Psoas muscle (tissue), 7 donors: ENCODE measurements at regions not wholly inside any gene's neighbourhood (a gene's known extent, or its start where the extent isn't known, plus 50 kb on each side); places are given as distances from the start of the nearest gene placed in this dataset.
"Not testable (repeated sequence)": the region's sequence is repeated elsewhere in the genome, so short reads cannot be mapped to it uniquely, and the experiment has no call there.

Source experiments
- ATAC-seq, 4 donors: fragments of 200-7000 bp; cut with Tn5 transposase; one replicate each; pipeline ENCODE4 v1.9.1; 2020; ENCODE audit warnings: moderate library complexity in 3 of 4, mild to moderate bottlenecking in 2 of 4
- DNase-seq, 2 donors: peaks; one replicate each; pipeline ENCODE4 v3.0.0-alpha.2; 2020
- H3K27ac ChIP-seq: fragments of 200-600 bp; one replicate; pipeline ENCODE4 v1.8.0; 2022
- H3K27me3 ChIP-seq, 3 donors: fragments of 200-600 bp in 1 of 3; one replicate each; pipeline versions ENCODE4 v1.6.1 to v1.8.0; 2013 to 2022; ENCODE audit warnings: low read length in 2 of 3, mild to moderate bottlenecking in 2 of 3, moderate library complexity in 1 of 3; ENCODE audit not compliant: insufficient read depth in 3 of 3
- H3K36me3 ChIP-seq, 2 donors: fragments of 200-600 bp in 1 of 2; one replicate each; pipeline versions ENCODE4 v1.6.1 to v1.8.0; 2013 to 2022; ENCODE audit warnings: low read depth in 1 of 2, mild to moderate bottlenecking in 1 of 2, moderate library complexity in 1 of 2; ENCODE audit not compliant: insufficient read depth in 1 of 2
- H3K4me1 ChIP-seq: fragments of 200-600 bp; one replicate; pipeline ENCODE4 v1.8.0; 2022
- H3K4me3 ChIP-seq: fragments of 200-600 bp; one replicate; pipeline ENCODE4 v1.8.0; 2022; ENCODE audit warnings: mild to moderate bottlenecking
- H3K9me3 ChIP-seq: fragments of 200-600 bp; one replicate; pipeline ENCODE4 v1.8.0; 2022
- WGBS, 3 donors: extraction: QIAGEN DNeasy Blood & Tissue Kit; methylation state at CpG; one replicate each; pipeline versions ENCODE4 v1.1.6 to v1.1.7; 2013; 5-methylcytosine and 5-hydroxymethylcytosine counted together
- intact Hi-C, 2 donors: fragments of 100-400 bp; cut with DNase I; formaldehyde crosslinking; loops; one replicate each; pipeline versions ENCODE4 v1.11.0 to v1.14.2; 2022
- TF ChIP-seq, protein P1 (sequence below): fragments of 200-600 bp; IDR thresholded peaks from one replicate; pipeline ENCODE4 v1.8.0; 2022; ENCODE audit warnings: antibody characterized with exemption
- donor health status: healthy with polysubstance abuse.
- donor health status: DM: no; HTN: no; CAD: no; lungs with moderate emphysema.
- donor health status: Bipolar disorder and iron deficiency.
- donor health status: healthy.
- donor health status: DM: yes; HTN: yes; CAD: no.
- donor health status: DM: no; HTN: no; CAD: no.
- donor health status: DM: yes; HTN: yes; CAD: no.

DNA sequence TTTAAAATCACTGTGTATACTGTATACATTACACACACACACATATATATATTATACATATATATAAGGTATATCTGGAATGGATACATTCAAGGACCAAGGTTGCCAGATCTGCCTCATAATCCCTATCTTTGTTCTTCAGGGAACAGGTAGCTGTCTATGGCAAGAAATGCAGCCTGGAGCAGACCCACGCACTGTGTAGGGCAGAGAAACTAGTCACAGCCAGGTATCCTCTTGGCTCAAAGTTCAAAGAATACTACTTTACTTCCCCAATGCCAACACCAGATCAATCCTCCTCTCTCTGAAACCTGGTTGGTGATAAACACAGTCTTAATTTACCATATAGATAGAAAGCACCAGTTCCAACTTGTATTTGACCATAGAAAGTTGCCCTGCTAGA is 313.6 kb downstream of the PRELID2 start:
- WGBS, 3 donors, result 88 to 96% (median 90%) methylated on average over 1 of the region's 1 CpG
- intact Hi-C loops, result no loop called here

DNA sequence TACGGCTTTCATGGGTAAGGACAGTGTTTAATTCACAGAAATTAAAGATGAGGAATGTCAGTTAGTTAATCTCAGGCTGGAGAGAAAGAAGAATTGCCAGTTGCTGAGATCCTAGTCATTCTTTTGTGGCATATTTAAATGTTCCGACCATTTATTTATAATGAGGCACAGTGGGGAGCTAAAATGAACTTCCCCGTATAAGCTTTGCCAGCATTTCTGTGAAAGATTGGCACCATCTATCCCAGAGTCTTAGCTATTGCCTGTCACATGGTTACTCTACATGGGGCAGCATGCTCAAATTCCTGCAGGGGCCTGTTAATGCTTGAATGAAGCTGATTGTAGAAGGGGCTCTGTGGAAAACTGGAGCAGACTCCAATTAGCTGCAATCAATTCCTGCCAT is 314.1 kb downstream of the PRELID2 start:
- TF ChIP-seq, protein P1, sequence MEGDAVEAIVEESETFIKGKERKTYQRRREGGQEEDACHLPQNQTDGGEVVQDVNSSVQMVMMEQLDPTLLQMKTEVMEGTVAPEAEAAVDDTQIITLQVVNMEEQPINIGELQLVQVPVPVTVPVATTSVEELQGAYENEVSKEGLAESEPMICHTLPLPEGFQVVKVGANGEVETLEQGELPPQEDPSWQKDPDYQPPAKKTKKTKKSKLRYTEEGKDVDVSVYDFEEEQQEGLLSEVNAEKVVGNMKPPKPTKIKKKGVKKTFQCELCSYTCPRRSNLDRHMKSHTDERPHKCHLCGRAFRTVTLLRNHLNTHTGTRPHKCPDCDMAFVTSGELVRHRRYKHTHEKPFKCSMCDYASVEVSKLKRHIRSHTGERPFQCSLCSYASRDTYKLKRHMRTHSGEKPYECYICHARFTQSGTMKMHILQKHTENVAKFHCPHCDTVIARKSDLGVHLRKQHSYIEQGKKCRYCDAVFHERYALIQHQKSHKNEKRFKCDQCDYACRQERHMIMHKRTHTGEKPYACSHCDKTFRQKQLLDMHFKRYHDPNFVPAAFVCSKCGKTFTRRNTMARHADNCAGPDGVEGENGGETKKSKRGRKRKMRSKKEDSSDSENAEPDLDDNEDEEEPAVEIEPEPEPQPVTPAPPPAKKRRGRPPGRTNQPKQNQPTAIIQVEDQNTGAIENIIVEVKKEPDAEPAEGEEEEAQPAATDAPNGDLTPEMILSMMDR, result no peak
- no peak for ATAC-seq
- intact Hi-C loops, result no loop called here

More for the DNA sequence above, 313.6 kb downstream of the PRELID2 start:
- TF ChIP-seq, protein P1, result no peak
- no peak for DNase-seq
- Histone ChIP-seq H3K36me3 (no peaks in the 10 kb centered on the region), H3K4me1 (no peaks in the 10 kb centered on the region), H3K9me3 (peaks cover 4% of the 10 kb centered on the region), H3K27me3 (no peaks in the 10 kb centered on the region), H3K4me3 (no peak overlapping the region), H3K27ac (no peak overlapping the region)
- ATAC-seq, result no peak

DNA sequence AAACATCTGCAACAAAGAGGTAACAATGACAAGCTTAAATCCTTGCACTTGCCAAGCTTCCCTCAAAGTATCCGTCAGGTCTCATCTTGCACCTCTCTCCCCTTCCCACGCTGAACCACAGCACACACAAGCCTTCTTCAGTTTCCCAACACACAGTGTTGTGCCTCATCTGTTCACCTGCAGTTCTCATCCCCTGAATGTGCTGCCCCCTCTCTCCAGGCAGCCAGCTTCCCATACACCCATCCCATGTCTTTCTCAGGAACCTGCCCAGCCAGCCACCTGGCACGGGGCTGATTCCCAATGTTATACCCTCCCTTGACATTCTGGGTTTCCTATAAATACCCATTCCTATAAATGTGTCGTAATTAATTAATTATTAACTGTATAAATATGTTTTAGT is 314.8 kb downstream of the PRELID2 start:
- intact Hi-C loops, result no loop called here
- TF ChIP-seq, protein P1, result no peak
- Histone ChIP-seq H3K27ac (no peak overlapping the region), H3K4me3 (no peak overlapping the region), H3K9me3 (peaks cover 4% of the 10 kb centered on the region), H3K4me1 (no peaks in the 10 kb centered on the region), H3K36me3 (no peaks in the 10 kb centered on the region), H3K27me3 (no peaks in the 10 kb centered on the region)
- no peak for DNase-seq
- ATAC-seq, result no peak
- 62 to 72% (median 66%) methylated on average over 4 of the region's 4 CpGs for WGBS, 3 donors

More for the DNA sequence above, 314.1 kb downstream of the PRELID2 start:
- no peak overlapping the region for H3K4me3 ChIP-seq
- no peak overlapping the region for H3K27ac ChIP-seq
- H3K36me3 ChIP-seq, result no peaks in the 10 kb centered on the region
- no peaks in the 10 kb centered on the region for H3K4me1 ChIP-seq
- peaks cover 4% of the 10 kb centered on the region for H3K9me3 ChIP-seq
- DNase-seq, result no peak
- no peaks in the 10 kb centered on the region for H3K27me3 ChIP-seq
- 50 to 61% (median 57%) methylated on average over 3 of the region's 3 CpGs for WGBS, 3 donors

DNA sequence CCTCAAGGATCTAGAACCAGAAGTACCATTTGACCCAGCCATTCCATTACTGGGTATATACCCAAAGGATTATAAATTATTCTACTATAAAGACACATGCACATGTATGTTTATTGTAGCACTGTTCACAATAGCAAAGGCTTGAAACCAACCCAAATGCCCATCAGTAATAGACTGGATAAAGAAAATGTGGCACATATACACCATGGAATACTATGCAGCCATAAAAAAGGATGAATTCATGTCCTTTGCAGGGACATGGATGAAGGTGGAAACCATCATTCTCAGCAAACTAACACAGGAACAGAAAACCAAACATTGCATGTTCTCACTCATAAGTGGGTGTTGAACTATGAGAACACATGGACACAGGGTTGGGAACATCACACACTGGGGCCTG is 317.6 kb downstream of the PRELID2 start:
- H3K36me3 ChIP-seq, H3K9me3 ChIP-seq, H3K27me3 ChIP-seq, intact Hi-C loops, H3K27ac ChIP-seq, DNase-seq, ATAC-seq, H3K4me1 ChIP-seq, H3K4me3 ChIP-seq: not testable (repeated sequence)

DNA sequence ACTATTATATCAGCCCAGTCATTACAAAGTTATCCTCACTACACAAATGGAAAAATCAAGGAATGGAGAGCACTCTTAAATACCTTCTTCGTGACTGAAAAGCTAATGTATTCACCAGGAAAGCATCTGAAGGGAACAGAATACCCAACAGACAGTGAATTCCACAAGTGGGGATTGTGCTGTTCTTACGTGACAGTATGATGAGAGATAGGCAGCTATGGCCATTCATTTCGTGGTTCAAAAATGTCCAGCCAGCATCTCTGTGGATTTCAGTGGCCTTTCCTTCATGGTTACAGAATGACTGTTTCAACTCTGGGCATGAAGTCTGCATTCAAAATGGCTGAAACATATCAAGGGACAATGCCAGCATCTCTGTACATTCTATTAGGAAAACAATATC is 323.8 kb downstream of the PRELID2 start:
- TF ChIP-seq, protein P1, result no peak
- H3K27ac ChIP-seq, result no peak overlapping the region
- H3K4me3 ChIP-seq, result no peak overlapping the region
- H3K27me3 ChIP-seq, result no peaks in the 10 kb centered on the region
- H3K36me3 ChIP-seq, result no peaks in the 10 kb centered on the region
- H3K4me1 ChIP-seq, result no peaks in the 10 kb centered on the region
- DNase-seq, result no peak
- WGBS, 3 donors, result 87 to 99% (median 93%) methylated on average over 3 of the region's 3 CpGs
- intact Hi-C loops, result no loop called here
- no peak for ATAC-seq
- no peaks in the 10 kb centered on the region for H3K9me3 ChIP-seq
